ENCODE measurements at regions not wholly inside any gene's neighbourhood (a gene's known extent, or its start where the extent isn't known, plus 50 kb on each side); places are given as distances from the start of the nearest gene placed in this dataset.

DNA sequence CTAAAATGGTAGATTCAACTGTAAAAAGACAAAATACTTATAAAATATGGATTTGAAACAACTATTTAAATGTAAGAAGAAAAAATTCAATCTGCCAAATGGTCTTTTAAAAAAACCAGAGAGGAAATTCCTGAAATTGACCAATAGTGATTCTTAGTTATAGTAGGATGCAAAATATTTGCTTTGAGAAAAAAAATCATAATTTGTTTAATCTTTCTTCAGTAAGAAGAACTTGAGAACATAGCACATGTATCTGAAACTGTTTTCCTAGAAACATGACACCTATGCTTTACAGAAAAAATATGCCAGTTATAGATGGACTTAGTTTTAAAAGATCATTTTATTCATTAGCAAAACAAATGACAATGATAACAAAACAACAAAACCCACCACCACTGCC lies 186.9 kb upstream of the CD180 start:
- FAIRE-seq (no peak), DNase-seq (ENCODE audit: low spot score) (no peak)

DNA sequence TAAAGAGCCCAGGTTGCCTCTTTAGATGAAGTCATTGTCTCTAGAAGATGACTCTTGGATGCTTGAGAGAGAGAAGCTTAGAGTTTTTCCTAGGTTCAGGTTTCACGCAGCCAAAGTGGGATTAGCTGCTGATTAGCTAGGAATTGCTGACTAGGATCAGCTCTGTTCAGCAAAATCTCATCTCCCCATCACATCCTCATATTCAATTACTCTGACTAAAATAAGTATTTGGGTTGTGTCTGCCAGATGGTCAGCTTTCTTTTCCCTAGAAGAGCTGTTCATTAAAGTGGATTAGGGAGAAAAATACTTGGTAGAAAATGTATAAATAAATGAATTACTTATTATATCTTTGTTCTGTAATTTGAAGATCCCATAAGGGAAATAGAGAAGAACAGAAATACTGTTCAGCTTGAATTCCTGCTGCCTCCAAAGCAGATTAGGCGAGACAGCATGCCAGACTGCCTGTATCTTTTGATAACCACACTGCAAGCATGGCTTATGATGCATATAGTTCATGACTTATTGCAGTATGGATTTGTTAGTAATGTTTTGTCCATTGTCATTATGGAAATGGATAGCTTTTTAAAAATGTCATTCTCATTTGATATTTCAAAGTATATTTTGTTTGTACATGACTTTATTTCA lies 184.8 kb upstream of the CD180 start:
- no peak for FAIRE-seq
- DNase-seq (ENCODE audit: low spot score) = no peak

DNA sequence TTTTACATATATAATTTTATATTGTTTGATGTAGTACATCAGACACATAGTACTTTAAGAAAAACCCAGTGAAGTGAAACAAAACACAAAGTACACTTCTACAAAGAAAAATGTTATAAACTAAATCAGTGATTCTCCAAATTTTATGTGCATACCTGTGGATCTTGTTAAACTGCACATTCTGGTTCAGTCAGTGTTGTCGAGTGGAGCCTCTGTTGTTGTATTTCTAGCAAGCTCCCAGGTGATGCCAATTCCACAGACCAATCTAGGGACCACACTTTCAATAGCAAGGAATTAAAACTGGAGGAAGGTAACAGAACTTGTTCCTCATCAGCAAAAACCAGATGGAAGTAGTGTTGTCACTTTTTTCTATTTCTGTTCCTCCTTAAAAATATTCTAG lies 183.8 kb upstream of the CD180 start:
- DNase-seq (ENCODE audit: low spot score) (no peak), FAIRE-seq (no peak)

- no peak for DNase-seq (ENCODE audit: low spot score)
- no peak for FAIRE-seq
These were observed 183.2 kb upstream of the CD180 start for GRCh38 chr5:67379753-67380152.

- FAIRE-seq = no peak
These were observed 181.7 kb upstream of the CD180 start for GRCh38 chr5:67378256-67378655.

GRCh38 chr5:67377631-67378030 lies 181.0 kb upstream of the CD180 start:
- no peak for DNase-seq (ENCODE audit: low spot score)
- FAIRE-seq = no peak

More at GRCh38 chr5:67378256-67378655, 181.7 kb upstream of the CD180 start:
- DNase-seq (ENCODE audit: low spot score) = no peak

GRCh38 chr5:67375606-67376005 lies 179.0 kb upstream of the CD180 start:
- DNase-seq (ENCODE audit: low spot score) (no peak), FAIRE-seq (no peak)

DNA sequence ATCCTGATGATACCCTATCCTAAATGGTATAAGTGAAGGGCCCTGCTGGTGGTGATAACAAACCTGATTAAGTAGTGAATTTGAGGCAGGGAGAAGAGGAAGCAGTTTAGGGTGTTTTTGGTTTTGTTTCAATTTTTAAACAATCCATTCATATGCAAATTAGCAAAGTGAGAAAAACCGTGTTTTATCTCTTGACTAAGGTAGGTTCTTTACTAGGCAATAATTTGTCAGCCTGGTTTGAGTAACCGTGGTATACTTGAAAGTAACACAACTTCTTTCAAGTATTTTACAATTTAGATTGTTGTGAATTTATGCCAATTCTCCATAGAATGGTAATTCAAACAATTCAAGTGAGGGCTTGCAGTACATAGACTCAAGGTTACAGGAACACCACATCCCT lies 177.8 kb upstream of the CD180 start:
- FAIRE-seq (no peak), DNase-seq (ENCODE audit: low spot score) (no peak)

- DNase-seq (ENCODE audit: low spot score) (no peak), FAIRE-seq (no peak)
These were observed 176.9 kb upstream of the CD180 start for GRCh38 chr5:67373518-67373917.

DNA sequence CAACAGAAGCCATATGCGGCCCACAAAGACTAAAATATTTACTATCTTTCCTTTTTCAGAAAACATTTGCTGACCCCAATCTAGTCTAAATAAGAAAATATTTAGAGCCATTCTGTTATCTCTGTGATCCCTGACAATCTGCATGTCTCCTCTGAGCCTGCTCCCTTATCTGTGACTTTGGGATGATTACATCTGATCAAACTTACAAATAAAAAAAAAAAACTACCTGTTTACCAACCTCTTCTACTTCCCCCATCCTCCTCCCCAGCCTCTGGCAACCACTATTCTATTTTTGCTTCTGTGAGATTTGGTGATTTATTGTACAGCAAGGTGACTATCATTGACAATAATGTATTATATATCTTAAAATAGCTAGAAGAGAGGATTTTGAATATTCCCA lies 176.3 kb upstream of the CD180 start:
- no peak for FAIRE-seq
- DNase-seq (ENCODE audit: low spot score) = no peak

- DNase-seq (ENCODE audit: low spot score) (no peak), FAIRE-seq (no peak)
These were observed 175.3 kb upstream of the CD180 start for GRCh38 chr5:67371924-67372323.

DNA sequence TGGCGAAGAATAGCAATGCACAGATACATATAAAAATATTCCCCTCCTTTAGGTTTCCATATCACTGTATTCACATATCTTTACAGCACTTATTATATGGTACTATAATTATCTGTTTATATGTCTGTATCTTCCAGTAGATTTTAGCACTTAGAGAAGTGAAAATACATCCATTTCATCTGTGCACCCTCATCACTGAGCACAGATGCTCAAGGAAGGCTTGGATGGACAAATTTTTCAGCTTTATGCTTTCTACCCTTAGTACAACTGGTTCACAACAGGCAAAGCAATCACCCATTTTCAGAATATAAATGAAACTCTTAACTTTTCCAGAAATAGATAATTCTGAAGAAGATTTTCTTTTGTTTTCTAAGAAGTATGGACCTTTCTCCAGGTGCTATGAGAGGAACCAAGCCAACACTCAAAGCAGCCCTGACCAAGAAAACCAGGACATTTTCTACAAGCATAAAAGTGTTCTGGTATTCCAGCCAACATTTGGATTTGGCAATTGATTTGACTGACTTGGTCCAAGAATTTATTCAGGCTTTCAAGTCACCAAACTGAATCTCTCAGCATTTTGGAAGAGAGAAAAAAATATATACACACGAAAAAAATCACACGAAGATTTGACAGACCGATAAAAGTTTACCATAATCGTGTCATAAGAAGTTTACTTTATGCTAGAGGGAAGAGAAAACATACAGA lies 170.2 kb upstream of the CD180 start:
- DNase-seq (ENCODE audit: low spot score) (no peak), FAIRE-seq (no peak)

DNA sequence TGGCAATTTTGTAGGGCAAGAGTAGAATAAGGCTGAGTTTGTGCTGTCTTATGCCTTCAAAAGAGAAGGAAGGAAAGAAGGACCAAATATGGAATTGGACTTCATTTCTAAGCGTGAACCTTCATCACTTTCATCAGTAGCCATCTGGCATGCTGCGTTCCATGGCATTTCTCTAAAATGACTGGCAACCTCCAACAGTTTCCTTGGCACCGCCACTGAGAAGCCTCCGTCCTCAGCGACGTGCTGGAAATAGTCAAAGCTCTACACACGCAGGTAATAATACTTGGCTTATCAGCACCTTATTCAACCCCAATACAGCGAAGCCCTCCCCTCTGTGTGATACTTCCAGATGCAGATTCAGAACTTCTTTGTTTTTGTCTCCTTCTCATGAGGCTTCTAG lies 169.7 kb upstream of the CD180 start:
- DNase-seq (ENCODE audit: low spot score) (no peak), FAIRE-seq (no peak)

DNA sequence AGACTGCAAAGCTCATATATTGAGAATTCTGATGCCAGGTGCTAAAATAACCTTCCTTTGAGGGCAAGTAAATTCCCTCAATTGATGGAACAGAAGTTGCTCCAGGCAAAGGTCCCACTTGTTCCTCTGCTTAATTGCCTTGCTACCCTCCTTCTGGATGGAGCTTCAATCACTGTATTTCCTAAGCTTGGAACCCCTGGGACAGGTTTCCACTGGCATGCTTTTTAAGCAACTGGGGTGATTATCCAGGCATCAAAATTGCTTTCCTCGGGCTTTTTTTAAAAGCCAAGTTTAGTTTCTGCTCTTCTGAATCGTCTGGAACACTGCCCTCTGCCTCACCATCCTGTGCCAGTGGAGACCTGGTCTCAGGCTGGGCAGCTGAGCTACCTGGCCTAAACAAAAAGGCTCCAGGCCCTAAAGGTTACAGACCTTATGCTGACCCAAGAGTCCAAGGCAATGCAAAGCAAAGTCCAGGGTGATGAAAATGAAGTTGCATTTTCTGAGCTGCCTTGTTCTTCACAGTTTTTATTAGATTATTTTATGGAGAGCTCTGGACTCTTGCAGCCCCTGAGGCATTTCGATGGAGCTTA lies 167.9 kb upstream of the CD180 start:
- FAIRE-seq = no peak

GRCh38 chr5:67363963-67364362 lies 167.4 kb upstream of the CD180 start:
- DNase-seq (ENCODE audit: low spot score) (no peak), FAIRE-seq (no peak)

More for the DNA sequence above, 167.9 kb upstream of the CD180 start:
- DNase-seq (ENCODE audit: low spot score) = no peak

- DNase-seq (ENCODE audit: low spot score) (no peak), FAIRE-seq (no peak)
These were observed 166.6 kb upstream of the CD180 start for GRCh38 chr5:67363180-67363709.

DNA sequence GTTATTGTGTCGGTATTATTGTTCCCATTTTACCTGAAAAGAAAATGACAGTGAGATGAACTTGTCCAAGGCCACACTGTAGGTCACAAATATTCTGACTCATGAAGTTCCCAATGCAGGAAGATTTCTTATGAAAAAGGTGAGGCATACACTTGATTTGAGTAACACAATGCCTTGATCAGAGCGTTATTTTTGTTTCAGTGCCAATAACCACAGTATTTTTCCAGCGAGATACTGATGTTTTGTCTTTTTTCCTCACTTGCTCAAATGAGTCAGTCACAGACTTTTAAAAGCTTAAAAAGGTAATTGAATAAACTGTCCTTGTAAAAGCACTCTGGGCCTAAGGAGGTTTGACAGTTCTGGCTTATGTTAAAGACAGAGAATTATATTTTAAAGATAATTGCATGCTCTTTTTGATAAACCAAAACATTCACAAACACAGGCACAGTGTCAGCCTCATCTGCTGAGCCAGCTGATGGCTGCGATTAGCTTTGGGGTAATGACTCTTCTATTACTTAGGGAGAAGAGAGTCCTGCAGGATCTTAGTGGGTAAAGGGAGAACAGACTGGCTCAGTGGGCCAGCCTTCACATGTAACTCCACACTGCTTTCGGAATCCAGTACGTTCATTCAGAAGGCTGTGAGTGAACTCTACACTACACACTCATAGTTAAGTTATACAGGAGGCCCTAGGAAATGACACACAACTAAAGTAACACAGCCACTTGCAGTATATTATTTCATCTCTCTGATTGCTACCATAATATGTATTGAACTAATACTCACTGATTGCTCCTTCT lies 165.5 kb upstream of the CD180 start:
- no peak for DNase-seq (ENCODE audit: low spot score)
- FAIRE-seq = no peak

- DNase-seq (ENCODE audit: low spot score) = no peak
- FAIRE-seq = no peak
These were observed 163.4 kb upstream of the CD180 start for GRCh38 chr5:67360047-67360446.

GRCh38 chr5:67358186-67358585 lies 161.6 kb upstream of the CD180 start:
- FAIRE-seq (no peak), DNase-seq (ENCODE audit: low spot score) (no peak)

DNA sequence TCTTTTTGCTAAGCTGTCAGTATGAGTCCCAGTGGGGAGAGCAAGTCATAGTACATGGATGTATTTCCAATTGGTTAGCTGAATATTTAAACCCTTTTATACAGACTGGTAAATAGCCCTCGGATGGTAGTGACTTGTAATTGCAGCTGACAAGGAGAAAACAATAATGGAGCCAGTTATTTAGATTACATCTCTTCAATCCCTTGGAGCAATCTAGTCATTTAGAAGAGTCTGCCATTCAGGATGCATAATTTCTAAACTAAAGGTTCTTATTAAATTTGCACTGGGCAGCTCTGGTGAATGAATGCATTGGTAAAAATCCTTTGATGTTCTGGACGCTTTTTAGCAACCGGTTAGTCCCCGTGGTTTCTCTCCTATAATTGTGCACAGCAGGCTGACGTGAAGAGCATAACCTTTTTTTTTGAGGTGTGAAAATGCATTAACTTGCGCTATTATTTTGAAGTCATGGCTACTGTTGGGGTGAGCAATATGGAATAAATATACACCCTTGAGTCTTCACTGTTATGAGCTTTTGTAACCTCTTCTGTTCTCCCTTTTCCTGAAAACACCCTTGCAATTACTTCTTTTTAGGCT lies 158.6 kb upstream of the CD180 start:
- no peak for DNase-seq (ENCODE audit: low spot score)
- no peak for FAIRE-seq
